ENCODE measurements at regions not wholly inside any gene's neighbourhood (a gene's known extent, or its start where the extent isn't known, plus 50 kb on each side); places are given as distances from the start of the nearest gene placed in this dataset.

DNA sequence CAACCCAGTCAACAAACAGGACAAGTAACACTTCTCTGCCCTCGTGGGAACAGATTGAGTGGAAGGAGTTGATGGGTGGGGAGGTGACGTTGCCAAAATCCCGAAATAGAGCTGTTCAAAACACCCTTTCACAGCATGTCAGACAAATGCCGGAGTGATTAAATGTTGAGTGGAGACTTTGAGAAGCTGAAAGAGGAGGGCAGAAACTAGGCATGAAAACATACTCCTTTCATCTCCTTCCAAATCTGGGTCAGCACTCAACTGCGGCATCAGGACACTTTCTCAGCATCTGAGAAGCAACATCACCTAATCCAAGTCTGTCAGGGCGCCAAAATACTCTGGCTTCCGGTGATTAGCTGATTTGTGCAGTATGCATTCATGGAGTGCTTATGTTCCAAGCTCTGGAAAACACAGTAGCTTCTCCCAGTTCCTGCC, 51.5 kb upstream of the MRI1 start:
- TF ChIP-seq, protein P1, sequence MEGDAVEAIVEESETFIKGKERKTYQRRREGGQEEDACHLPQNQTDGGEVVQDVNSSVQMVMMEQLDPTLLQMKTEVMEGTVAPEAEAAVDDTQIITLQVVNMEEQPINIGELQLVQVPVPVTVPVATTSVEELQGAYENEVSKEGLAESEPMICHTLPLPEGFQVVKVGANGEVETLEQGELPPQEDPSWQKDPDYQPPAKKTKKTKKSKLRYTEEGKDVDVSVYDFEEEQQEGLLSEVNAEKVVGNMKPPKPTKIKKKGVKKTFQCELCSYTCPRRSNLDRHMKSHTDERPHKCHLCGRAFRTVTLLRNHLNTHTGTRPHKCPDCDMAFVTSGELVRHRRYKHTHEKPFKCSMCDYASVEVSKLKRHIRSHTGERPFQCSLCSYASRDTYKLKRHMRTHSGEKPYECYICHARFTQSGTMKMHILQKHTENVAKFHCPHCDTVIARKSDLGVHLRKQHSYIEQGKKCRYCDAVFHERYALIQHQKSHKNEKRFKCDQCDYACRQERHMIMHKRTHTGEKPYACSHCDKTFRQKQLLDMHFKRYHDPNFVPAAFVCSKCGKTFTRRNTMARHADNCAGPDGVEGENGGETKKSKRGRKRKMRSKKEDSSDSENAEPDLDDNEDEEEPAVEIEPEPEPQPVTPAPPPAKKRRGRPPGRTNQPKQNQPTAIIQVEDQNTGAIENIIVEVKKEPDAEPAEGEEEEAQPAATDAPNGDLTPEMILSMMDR (IDR thresholded peaks at IDR 0.05; ENCODE audit: borderline replicate concordance, control extremely low read depth, extremely low read depth, insufficient read depth, missing control alignments), result no peak
- no peak for DNase-seq (ENCODE audit: low spot score)
- in situ Hi-C loops (cut with MboI; ENCODE audit: low sequenced_read_pairs, unreplicated experiment), result no loop called here

DNA sequence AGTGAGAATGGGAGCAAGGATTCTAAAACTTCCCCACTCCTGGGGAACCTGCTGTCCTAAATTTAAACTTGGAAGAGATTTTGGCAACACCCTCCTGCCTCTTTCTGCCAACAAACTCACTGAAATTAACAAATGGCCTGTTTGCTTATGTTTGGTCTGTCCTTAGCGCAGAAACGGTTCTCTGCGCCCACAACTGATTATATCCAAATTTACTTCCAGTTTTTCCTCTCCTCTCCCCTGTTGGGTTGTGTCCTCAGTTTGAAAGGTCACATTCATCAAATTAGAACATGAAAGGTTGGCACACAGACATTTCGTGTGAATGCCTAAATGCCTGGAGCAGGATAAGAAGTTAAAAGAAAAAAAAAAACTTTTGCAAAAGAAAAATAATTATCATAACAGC, 56.4 kb upstream of the MRI1 start:
- in situ Hi-C loops (cut with MboI; ENCODE audit: low sequenced_read_pairs, unreplicated experiment), result no loop called here
- TF ChIP-seq, protein P1 (IDR thresholded peaks at IDR 0.05; ENCODE audit: borderline replicate concordance, control extremely low read depth, extremely low read depth, insufficient read depth, missing control alignments), result no peak
- no peak for DNase-seq (ENCODE audit: low spot score)

DNA sequence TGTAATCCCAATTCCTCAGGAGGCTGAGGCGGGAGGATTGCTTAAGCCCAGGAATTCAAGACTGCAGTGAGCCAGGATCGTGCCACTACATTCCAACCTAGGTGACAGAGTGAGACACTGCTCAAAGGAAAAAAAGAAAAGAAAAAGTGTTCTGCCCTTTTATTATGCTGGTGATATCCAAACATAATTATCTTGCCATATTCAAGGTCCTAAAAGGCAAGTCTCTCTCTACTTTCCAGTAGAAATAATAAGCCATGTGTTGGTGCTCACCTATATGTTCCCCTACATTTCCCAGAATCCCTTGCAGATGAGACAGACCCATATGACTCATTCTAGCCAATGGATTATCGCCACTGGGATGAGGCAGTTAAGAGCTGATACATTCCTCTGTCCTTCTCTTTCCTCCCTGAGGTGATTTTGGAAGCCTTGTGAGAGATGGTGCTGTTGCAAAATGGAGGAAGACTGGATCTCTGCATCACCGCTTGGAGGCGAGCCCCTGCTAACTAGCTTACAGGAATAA, 58.3 kb upstream of the MRI1 start:
- in situ Hi-C loops (cut with MboI; ENCODE audit: low sequenced_read_pairs, unreplicated experiment), result no loop called here
- DNase-seq (ENCODE audit: low spot score), result no peak
- TF ChIP-seq, protein P1 (IDR thresholded peaks at IDR 0.05; ENCODE audit: borderline replicate concordance, control extremely low read depth, extremely low read depth, insufficient read depth, missing control alignments), result no peak

DNA sequence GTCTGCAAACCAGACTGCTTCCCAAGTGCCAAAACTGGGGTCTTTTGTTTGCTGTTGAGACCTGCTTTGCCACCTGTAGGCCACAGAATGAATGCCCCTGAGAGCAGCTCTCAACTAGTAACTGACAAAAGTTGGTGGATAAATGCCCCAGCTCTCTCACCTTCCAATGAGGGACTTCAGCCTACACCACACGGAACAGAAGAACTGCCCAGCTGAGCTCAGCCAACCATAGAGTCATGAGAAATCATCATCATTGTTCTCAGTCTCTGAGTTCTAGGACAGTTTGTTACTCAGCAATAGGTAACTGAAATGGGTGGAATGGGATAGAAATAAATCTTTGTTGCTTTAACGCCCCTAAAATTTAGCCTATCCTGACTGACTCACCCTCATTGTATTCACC, 59.1 kb upstream of the MRI1 start:
- no peak for DNase-seq (ENCODE audit: low spot score)
- in situ Hi-C loops (cut with MboI; ENCODE audit: low sequenced_read_pairs, unreplicated experiment), result no loop called here
- TF ChIP-seq, protein P1 (IDR thresholded peaks at IDR 0.05; ENCODE audit: borderline replicate concordance, control extremely low read depth, extremely low read depth, insufficient read depth, missing control alignments), result no peak

DNA sequence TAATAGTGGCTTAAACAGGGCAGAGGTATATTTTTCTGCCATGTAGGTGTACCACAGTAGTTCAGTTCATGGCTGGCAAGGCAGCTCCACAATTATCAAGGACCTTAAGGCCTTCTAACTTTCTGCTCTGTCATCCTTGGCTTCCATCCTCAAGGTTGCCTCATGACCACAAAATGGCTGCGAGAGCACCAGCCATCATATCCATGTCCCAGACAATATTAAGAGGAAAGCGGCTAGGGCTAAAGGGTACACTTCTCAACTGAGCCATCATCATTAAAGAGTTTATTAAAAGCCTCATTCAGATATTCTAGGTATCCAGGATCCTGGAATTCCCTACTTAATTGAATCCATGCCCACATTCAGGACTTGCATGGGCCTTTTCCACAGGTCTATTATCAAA, 62.7 kb upstream of the MRI1 start:
- in situ Hi-C loops (cut with MboI; ENCODE audit: low sequenced_read_pairs, unreplicated experiment), result no loop called here
- DNase-seq (ENCODE audit: low spot score), result no peak

DNA sequence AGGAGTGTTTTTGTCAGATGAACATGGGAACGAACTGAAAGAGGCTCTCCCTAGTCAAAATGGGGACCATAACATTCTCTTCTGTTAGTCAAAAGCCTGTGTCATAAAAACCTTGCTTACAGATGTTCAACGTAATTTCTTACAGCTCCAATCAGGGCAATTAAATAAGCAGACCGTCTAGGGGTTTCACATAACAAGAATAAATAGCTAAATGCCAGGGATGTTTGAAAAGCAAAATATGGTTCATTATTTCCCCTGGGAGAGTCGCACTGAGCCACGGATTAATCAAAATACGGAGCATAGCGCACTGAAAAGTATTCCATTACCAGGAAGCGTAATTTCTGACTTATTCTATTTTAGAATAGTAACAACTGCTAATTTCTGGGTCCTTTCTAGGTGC, 63.7 kb upstream of the MRI1 start:
- in situ Hi-C loops (cut with MboI; ENCODE audit: low sequenced_read_pairs, unreplicated experiment), result no loop called here
- DNase-seq (ENCODE audit: low spot score), result no peak
- TF ChIP-seq, protein P1 (IDR thresholded peaks at IDR 0.05; ENCODE audit: borderline replicate concordance, control extremely low read depth, extremely low read depth, insufficient read depth, missing control alignments), result no peak

More for the DNA sequence above, 62.7 kb upstream of the MRI1 start:
- TF ChIP-seq, protein P1 (IDR thresholded peaks at IDR 0.05; ENCODE audit: borderline replicate concordance, control extremely low read depth, extremely low read depth, insufficient read depth, missing control alignments), result no peak

DNA sequence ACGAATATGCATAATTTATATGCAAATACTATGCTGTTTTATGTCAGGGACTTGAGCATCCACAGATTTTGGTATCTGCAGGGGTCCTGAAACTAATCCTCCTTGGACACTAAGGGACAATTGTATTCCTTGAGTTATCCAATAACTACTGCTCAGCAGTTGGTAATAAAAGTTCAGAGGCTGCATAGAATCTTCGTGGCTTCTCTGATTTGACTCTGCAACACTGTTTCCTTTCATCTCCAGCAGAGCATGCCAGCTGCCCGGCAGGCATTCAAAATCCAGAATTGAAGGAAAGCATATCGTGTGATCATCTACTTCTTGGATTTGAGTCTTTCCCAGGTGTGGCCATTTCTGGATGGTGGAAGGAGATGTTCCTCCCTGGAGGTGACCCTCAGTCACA, 64.5 kb upstream of the MRI1 start:
- in situ Hi-C loops (cut with MboI; ENCODE audit: low sequenced_read_pairs, unreplicated experiment), result no loop called here
- TF ChIP-seq, protein P1 (IDR thresholded peaks at IDR 0.05; ENCODE audit: borderline replicate concordance, control extremely low read depth, extremely low read depth, insufficient read depth, missing control alignments), result no peak

More for the DNA sequence above, 64.5 kb upstream of the MRI1 start:
- DNase-seq (ENCODE audit: low spot score), result no peak

Data from GM13976 (cell line).